ENCODE measurements at regions not wholly inside any gene's neighbourhood (a gene's known extent, or its start where the extent isn't known, plus 50 kb on each side); places are given as distances from the start of the nearest gene placed in this dataset.

DNA sequence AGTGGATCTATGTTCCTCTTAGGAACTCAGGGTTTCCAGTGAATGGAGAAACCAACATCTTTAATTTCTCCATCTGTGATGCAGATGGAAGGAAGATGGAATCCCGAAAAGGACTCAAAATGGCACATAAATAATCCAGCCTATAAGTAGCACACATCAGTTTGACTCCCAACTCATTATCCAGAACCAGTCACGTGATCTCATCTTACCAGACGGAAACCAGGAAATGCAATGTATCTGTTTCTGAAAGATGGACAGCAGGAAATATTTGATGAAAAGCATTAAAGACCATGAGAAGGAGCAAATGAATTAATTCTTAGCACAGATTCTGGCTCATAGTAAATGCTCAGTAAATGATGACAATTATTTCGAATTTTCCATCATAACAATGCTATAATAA, 443.1 kb upstream of the FMR1 start:
- intact Hi-C loops (cut with DNase I): no loop called here

DNA sequence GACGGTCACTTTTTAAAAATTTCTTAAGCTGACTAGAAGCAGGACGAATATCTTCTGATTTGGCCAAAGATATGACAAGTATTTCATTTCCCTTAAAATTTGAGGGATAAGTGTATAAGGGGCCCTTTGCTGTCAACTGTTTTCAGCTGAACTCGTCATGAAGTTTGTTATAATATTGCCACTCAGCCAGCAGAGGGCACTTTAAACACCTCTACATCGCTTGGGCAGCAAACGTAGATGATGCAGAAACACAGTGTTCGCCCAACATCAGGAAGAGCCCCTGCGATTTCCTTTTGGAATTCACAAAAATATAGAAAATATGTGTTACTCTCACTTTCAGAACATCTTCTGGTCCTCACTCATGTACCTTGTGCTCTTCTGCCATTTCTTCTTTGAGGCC, 435.7 kb upstream of the FMR1 start:
- no peak overlapping the region for H3K27ac ChIP-seq
- no peaks in the 10 kb centered on the region for H3K36me3 ChIP-seq
- intact Hi-C loops (cut with DNase I): no loop called here
- H3K4me3 ChIP-seq: no peak overlapping the region
- no peaks in the 10 kb centered on the region for H3K4me1 ChIP-seq
- TF ChIP-seq, protein P1, sequence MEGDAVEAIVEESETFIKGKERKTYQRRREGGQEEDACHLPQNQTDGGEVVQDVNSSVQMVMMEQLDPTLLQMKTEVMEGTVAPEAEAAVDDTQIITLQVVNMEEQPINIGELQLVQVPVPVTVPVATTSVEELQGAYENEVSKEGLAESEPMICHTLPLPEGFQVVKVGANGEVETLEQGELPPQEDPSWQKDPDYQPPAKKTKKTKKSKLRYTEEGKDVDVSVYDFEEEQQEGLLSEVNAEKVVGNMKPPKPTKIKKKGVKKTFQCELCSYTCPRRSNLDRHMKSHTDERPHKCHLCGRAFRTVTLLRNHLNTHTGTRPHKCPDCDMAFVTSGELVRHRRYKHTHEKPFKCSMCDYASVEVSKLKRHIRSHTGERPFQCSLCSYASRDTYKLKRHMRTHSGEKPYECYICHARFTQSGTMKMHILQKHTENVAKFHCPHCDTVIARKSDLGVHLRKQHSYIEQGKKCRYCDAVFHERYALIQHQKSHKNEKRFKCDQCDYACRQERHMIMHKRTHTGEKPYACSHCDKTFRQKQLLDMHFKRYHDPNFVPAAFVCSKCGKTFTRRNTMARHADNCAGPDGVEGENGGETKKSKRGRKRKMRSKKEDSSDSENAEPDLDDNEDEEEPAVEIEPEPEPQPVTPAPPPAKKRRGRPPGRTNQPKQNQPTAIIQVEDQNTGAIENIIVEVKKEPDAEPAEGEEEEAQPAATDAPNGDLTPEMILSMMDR (IDR thresholded peaks at IDR 0.05): no peak
- H3K27me3 ChIP-seq: no peaks in the 10 kb centered on the region
- no peaks in the 10 kb centered on the region for H3K9me3 ChIP-seq
- DNase-seq (ENCODE audit: low spot score in 2 of 2): no peak

More for the DNA sequence above, 443.1 kb upstream of the FMR1 start:
- H3K9me3 ChIP-seq: no peaks in the 10 kb centered on the region
- H3K27me3 ChIP-seq: no peaks in the 10 kb centered on the region
- no peak overlapping the region for H3K4me3 ChIP-seq
- no peak for DNase-seq (ENCODE audit: low spot score in 2 of 2)
- H3K36me3 ChIP-seq: no peaks in the 10 kb centered on the region
- TF ChIP-seq, protein P1 (IDR thresholded peaks at IDR 0.05): no peak
- no peak overlapping the region for H3K27ac ChIP-seq
- no peaks in the 10 kb centered on the region for H3K4me1 ChIP-seq

DNA sequence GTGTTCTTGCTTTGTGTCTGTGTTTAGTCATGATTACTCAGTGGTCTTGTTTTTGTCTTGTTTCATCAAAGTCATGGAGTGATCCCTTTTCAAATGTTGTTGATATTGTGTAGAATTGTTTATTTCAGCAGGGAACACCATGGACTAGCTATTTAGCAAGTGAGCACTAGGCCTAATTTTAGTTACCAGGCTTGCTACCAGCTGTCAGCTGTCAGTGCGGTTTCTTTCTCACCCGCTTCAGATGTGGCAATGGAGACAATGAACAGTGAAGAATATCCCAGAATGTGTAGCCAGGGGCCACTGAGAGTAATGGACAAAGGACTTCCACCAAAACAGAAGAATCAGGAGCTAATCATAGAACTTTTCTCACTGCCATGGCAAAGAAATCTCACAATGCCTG, 432.8 kb upstream of the FMR1 start:
- no peaks in the 10 kb centered on the region for H3K4me1 ChIP-seq
- no peak overlapping the region for H3K4me3 ChIP-seq
- H3K27me3 ChIP-seq: no peaks in the 10 kb centered on the region
- no peaks in the 10 kb centered on the region for H3K9me3 ChIP-seq
- H3K27ac ChIP-seq: no peak overlapping the region
- no peak for DNase-seq (ENCODE audit: low spot score in 2 of 2)
- TF ChIP-seq, protein P1 (IDR thresholded peaks at IDR 0.05): no peak
- no peaks in the 10 kb centered on the region for H3K36me3 ChIP-seq
- intact Hi-C loops (cut with DNase I): no loop called here

DNA sequence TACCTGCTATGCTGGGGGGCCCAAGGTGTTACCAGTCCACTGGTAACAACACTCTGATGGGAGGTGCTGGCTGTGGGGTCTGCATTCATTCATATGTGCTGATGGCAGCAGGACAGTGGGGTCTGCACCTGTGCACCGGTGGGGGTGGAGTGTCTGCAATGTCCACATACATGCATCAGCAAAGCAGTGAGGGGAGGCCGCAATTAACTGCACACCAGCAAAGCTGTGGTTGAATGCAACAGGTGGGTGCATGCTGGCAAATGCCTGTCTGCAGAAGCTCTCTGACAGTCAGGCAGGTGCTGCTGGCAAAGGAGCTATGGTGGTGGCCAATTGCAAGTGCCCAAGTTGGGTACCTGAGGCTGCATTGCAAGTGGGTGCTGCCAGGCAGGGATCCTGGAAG, 426.5 kb upstream of the FMR1 start:
- intact Hi-C loops (cut with DNase I): no loop called here
- H3K4me3 ChIP-seq: no peak overlapping the region
- no peaks in the 10 kb centered on the region for H3K9me3 ChIP-seq
- no peaks in the 10 kb centered on the region for H3K4me1 ChIP-seq
- TF ChIP-seq, protein P1 (IDR thresholded peaks at IDR 0.05): no peak
- no peaks in the 10 kb centered on the region for H3K27me3 ChIP-seq
- H3K27ac ChIP-seq: no peak overlapping the region
- DNase-seq (ENCODE audit: low spot score in 2 of 2): no peak
- no peaks in the 10 kb centered on the region for H3K36me3 ChIP-seq

DNA sequence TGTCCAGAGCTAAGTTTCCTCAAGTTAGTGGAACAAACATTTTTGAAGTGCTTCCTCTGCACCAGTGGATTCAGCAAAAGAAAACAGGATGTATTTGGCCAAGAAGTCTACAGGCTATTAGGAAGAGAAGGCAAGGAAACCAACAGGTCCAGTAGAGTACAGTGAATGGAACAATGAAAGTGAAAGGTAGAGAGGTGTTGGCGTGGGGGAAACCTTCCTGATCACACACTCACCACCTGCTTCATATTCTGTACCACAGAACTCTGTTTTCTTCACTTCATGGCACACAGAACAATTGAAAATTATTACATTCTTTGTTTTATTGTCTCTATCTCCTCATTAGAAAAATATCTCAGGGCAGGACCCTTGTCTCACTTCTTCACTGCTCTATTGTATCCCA, 417.4 kb upstream of the FMR1 start:
- Histone ChIP-seq H3K4me1 (no peaks in the 10 kb centered on the region), H3K36me3 (no peaks in the 10 kb centered on the region), H3K9me3 (no peaks in the 10 kb centered on the region), H3K27ac (no peak overlapping the region), H3K27me3 (no peaks in the 10 kb centered on the region), H3K4me3 (no peak overlapping the region)
- intact Hi-C loops (cut with DNase I): no loop called here
- TF ChIP-seq, protein P1 (IDR thresholded peaks at IDR 0.05): no peak
- no peak for DNase-seq (ENCODE audit: low spot score in 2 of 2)

DNA sequence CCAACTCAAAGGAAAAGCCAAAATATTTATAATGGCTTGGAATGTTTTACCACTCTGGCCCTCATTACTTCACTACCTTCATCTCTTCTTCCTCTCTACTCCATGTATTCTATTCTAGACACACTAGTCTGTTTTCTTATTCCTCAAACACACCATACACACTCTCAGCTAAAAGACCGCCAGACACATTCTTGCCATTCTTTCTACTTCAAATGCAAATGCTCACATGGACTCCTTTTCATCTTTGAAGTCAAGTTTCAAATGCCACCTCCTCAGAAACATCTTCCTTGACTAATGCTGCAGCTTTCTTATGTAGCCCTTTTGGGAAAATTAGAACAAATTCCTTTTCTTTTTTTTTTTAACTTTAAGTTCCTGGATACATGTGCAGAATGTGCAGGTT, 412.9 kb upstream of the FMR1 start:
- Histone ChIP-seq H3K27me3 (no peaks in the 10 kb centered on the region), H3K27ac (no peak overlapping the region), H3K9me3 (no peaks in the 10 kb centered on the region), H3K4me1 (no peaks in the 10 kb centered on the region), H3K36me3 (no peaks in the 10 kb centered on the region), H3K4me3 (no peak overlapping the region)
- no peak for DNase-seq (ENCODE audit: low spot score in 2 of 2)
- TF ChIP-seq, protein P1 (IDR thresholded peaks at IDR 0.05): no peak
- intact Hi-C loops (cut with DNase I): no loop called here

Measured in ascending aorta (tissue), 2 donors.